ENCODE measurements at regions not wholly inside any gene's neighbourhood (a gene's known extent, or its start where the extent isn't known, plus 50 kb on each side); places are given as distances from the start of the nearest gene placed in this dataset.

GRCh38 chr3:102181175-102181920 lies 253.5 kb upstream of the ZPLD1 start (continued):
- TF ChIP-seq REST (IDR thresholded peaks at IDR 0.05; ENCODE audit: low read depth, low read length) (no peak), EP300 (IDR thresholded peaks at IDR 0.05; ENCODE audit: borderline replicate concordance in 1 of 2, low read depth in 1 of 2, low read length in 1 of 2) (peak in 1 of 2 experiments; percentile 55; a peak in 1 of 4 replicates), RCOR1 (IDR thresholded peaks at IDR 0.05; ENCODE audit: low read length) (no peak), YY1 (IDR thresholded peaks at IDR 0.05; ENCODE audit: low read depth) (no peak), JUND (IDR thresholded peaks at IDR 0.05) (no peak), FOXM1 (IDR thresholded peaks at IDR 0.05; ENCODE audit: low read depth) (no peak), NRF1 (IDR thresholded peaks at IDR 0.05; ENCODE audit: low read depth, low read length) (no peak)

- H3K9me3 ChIP-seq = no peaks in the 10 kb centered on the region
- no peak for TF ChIP-seq YY1 (IDR thresholded peaks at IDR 0.05; ENCODE audit: low read depth)
- peak; percentile 26; the same call in 1 of the 2 replicates for TF ChIP-seq FOSL2 (IDR thresholded peaks at IDR 0.05; ENCODE audit: borderline replicate concordance, low read depth)
- TF ChIP-seq RFX5 (IDR thresholded peaks at IDR 0.05; ENCODE audit: low read length) = no peak
- TF ChIP-seq POLR2AphosphoS5 (IDR thresholded peaks at IDR 0.05; ENCODE audit: low read depth, low read length) = peak; percentile 35; the same call in 1 of the 2 replicates
- no peak for TF ChIP-seq EZH2phosphoT487 (IDR thresholded peaks at IDR 0.05; ENCODE audit: borderline replicate concordance, low read depth)
- TF ChIP-seq PBX3 (IDR thresholded peaks at IDR 0.05) = peak; percentile 50
- TF ChIP-seq CTCF (IDR thresholded peaks at IDR 0.05) = no peak
- TF ChIP-seq TEAD4 (IDR thresholded peaks at IDR 0.05; ENCODE audit: borderline replicate concordance, insufficient read depth) = peak; percentile 20; the same call in 1 of the 2 replicates
- peak; percentile 2; the same call in 1 of the 2 replicates for TF ChIP-seq RXRA (IDR thresholded peaks at IDR 0.05; ENCODE audit: borderline replicate concordance, low read depth)
- 0 out of 2 replicates have a peak, but pooled peaks have one; percentile 1 for TF ChIP-seq GABPA (IDR thresholded peaks at IDR 0.05; ENCODE audit: low read depth)
- TF ChIP-seq TAF1 (IDR thresholded peaks at IDR 0.05; ENCODE audit: borderline replicate concordance, low read depth, low read length) = no peak
- peak; percentile 67 for TF ChIP-seq TCF12 (IDR thresholded peaks at IDR 0.05)
- TF ChIP-seq JUND (IDR thresholded peaks at IDR 0.05) = 0 out of 2 replicates have a peak, but pooled peaks have one; percentile 21
- peak; percentile 43; the same call in 1 of the 2 replicates for TF ChIP-seq NFIC (IDR thresholded peaks at IDR 0.05; ENCODE audit: borderline replicate concordance)
- peak; percentile 21 to 67; a peak in 1 of 4 replicates for TF ChIP-seq EP300 (IDR thresholded peaks at IDR 0.05; ENCODE audit: borderline replicate concordance in 1 of 2, low read depth in 1 of 2, low read length in 1 of 2)
- peak overlapping the region; percentile 90 to 95 for H3K27ac ChIP-seq (ENCODE audit: low read depth in 2 of 2, low read length in 1 of 2)
- 44% methylated on average over 5 of the region's 5 CpGs for WGBS (ENCODE audit: low lambda C conversion rate)
- H2AFZ ChIP-seq (ENCODE audit: low read depth) = 0 out of 2 replicates have a peak overlapping the region, but pooled peaks have one; percentile 12
- H3F3A ChIP-seq (replicated peaks; ENCODE audit: insufficient read depth) = peaks cover 36% of the 10 kb centered on the region
- H3K27me3 ChIP-seq (ENCODE audit: insufficient read depth) = no peaks in the 10 kb centered on the region
- DNase-seq = no peak
- no peaks in the 10 kb centered on the region for H4K20me1 ChIP-seq (ENCODE audit: insufficient read depth)
- H3K79me2 ChIP-seq (ENCODE audit: insufficient read depth) = no peaks in the 10 kb centered on the region
- H3K4me3 ChIP-seq (ENCODE audit: low read depth in 2 of 2, low read length in 1 of 2) = no peak overlapping the region
- H3K4me2 ChIP-seq = 0 out of 2 replicates have a peak overlapping the region, but pooled peaks have one; percentile 27
- H3K36me3 ChIP-seq (replicated peaks in 1 of 2; ENCODE audit: control insufficient read depth in 1 of 2, insufficient read depth in 2 of 2, low read length in 1 of 2) = no peaks in the 10 kb centered on the region
- H3K9me2 ChIP-seq = no peaks in the 10 kb centered on the region
- CTCF ChIA-PET = interaction anchor here (1.3 to 1.6 kb wide), 2 partner anchors 18 to 43 kb away, joined by 3 to 6 read pairs; no protein-coding TSS in a partner anchor
- POLR2A ChIA-PET = no interaction called here
- peaks cover 31 to 44% of the 10 kb centered on the region in 2 experiments for H3K4me1 ChIP-seq (ENCODE audit: control insufficient read depth in 1 of 2, insufficient read depth in 2 of 2, low read depth in 1 of 2, low read length in 1 of 2)
- H3K9ac ChIP-seq = peak overlapping the region; percentile 69; the same call in 1 of the 2 replicates
Measured at GRCh38 chr3:102182162-102182561, 252.7 kb upstream of the ZPLD1 start.
